ENCODE measurements at regions not wholly inside any gene's neighbourhood (a gene's known extent, or its start where the extent isn't known, plus 50 kb on each side); places are given as distances from the start of the nearest gene placed in this dataset.

GRCh38 chr14:42192738-42193653, 586.3 kb downstream of the LRFN5 start:
- H3K4me3 ChIP-seq (ENCODE audit: low read depth, low read length) = no peak overlapping the region
- DNase-seq (ENCODE audit: low read depth) = peak; percentile 82
- TF ChIP-seq CTCF (conservative IDR thresholded peaks at IDR 0.05; ENCODE audit: low read depth, low read length) = no peak

GRCh38 chr14:42190744-42191143, 584.1 kb downstream of the LRFN5 start:
- TF ChIP-seq CTCF (conservative IDR thresholded peaks at IDR 0.05; ENCODE audit: low read depth, low read length) = no peak
- DNase-seq (ENCODE audit: low read depth) = no peak
- H3K4me3 ChIP-seq (ENCODE audit: low read depth, low read length) = no peak overlapping the region

DNA sequence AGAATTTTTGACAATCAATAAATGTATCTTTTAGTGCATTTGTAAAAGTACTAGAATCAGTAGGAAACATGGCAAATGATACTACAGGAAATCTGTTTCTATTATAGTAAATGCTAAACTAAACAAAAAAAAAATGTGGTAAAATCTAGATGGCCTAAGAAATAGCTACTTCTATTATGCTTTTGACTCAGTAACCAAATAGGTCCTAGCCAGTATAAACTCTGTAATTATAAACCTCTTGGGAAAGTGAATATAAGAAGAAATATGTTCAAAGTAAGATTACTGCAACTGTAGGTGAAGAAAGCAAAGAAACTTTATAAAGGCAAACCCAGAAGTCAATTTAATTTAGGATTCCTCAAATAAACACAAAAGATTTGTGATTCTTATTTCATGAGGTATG, 581.2 kb downstream of the LRFN5 start:
- TF ChIP-seq CTCF (conservative IDR thresholded peaks at IDR 0.05; ENCODE audit: low read depth, low read length) = no peak
- H3K4me3 ChIP-seq (ENCODE audit: low read depth, low read length) = no peak overlapping the region
- DNase-seq (ENCODE audit: low read depth) = no peak

DNA sequence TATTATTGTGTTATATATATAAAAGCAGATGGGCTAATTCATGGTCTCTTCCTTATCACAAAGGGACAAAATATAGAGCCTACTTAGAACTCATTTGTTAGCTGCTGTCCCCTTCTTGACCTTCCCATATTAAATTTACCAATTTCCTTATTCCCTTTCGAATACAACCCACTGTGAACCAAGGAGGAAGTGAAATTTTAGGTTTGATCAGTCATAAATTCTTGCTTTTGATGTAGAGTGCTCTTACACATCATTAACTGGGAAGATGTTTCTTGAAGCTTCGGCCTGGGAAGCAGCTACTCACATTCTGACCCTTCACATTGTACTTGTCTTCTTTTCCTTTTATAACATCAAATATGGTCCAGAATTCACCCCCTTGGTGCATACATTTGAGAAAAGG, 579.0 kb downstream of the LRFN5 start:
- no peak overlapping the region for H3K4me3 ChIP-seq (ENCODE audit: low read depth, low read length)
- no peak for DNase-seq (ENCODE audit: low read depth)
- no peak for TF ChIP-seq CTCF (conservative IDR thresholded peaks at IDR 0.05; ENCODE audit: low read depth, low read length)

DNA sequence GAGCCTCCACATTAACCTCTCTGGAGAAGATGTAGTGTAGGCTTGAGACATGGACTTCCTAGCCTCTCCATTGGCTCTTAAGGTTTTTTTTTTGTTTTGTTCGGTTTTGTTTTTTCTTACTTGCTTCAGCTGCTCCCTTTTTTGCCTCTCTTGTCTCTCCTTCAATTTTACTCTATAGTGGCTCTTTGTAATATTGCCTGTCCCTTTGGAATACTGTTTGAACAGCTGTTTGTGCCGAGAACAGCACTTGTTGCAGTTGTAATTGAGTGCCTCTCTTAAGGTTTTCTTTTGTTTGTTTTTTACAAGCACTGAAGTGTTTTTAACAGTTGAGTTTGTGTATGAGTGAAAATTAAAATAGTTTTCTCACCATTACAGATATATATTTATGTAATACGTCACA, 567.7 kb downstream of the LRFN5 start:
- no peak for DNase-seq (ENCODE audit: low read depth)
- H3K4me3 ChIP-seq (ENCODE audit: low read depth, low read length) = no peak overlapping the region
- TF ChIP-seq CTCF (conservative IDR thresholded peaks at IDR 0.05; ENCODE audit: low read depth, low read length) = no peak

DNA sequence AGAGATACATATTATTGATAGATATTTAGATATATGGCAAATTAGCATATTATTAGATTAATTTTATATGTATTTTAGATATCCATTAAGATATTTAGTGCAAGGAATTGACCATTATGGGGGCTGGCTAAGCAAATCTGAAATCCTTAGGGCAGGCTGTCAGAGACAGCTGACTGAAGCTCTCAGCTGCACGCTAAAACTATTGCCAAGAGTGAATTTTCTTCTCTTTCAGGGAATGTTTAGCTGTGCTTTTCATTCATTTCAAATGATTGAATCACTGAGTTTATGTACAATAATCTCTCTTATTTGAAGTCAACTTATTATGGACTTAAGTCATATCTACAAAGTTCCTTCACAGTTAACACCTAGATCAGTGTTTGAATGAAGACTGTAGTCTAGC, 566.5 kb downstream of the LRFN5 start:
- DNase-seq (ENCODE audit: low read depth) = no peak
- no peak for TF ChIP-seq CTCF (conservative IDR thresholded peaks at IDR 0.05; ENCODE audit: low read depth, low read length)
- no peak overlapping the region for H3K4me3 ChIP-seq (ENCODE audit: low read depth, low read length)

DNA sequence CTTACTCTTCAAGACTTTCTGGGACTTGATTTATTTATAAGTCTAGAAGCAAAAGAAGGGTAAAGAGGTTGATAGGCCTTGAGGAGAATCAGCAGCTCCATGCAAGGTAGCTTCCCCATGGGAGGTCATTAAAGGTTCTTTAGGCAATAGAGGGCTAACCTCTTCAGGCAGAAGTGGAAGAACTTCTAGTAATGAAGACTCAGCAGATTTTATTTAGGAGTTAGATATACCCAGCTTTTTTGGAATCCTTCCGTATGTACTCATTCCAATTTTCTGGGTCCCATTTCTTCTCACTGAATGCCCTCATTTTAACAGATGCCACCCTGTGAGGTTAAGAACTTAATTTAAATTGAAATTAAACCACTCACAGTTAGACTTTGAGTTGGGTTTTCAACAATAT, 565.6 kb downstream of the LRFN5 start:
- DNase-seq (ENCODE audit: low read depth) = no peak
- TF ChIP-seq CTCF (conservative IDR thresholded peaks at IDR 0.05; ENCODE audit: low read depth, low read length) = no peak

More for the DNA sequence above, 565.6 kb downstream of the LRFN5 start:
- H3K4me3 ChIP-seq (ENCODE audit: low read depth, low read length) = no peak overlapping the region

All from choroid plexus epithelial cell (primary cell).